ENCODE measurements at regions not wholly inside any gene's neighbourhood (a gene's known extent, or its start where the extent isn't known, plus 50 kb on each side); places are given as distances from the start of the nearest gene placed in this dataset.
A peak's percentile ranks its signal among the peaks of the same experiment; 100 is the strongest.

DNA sequence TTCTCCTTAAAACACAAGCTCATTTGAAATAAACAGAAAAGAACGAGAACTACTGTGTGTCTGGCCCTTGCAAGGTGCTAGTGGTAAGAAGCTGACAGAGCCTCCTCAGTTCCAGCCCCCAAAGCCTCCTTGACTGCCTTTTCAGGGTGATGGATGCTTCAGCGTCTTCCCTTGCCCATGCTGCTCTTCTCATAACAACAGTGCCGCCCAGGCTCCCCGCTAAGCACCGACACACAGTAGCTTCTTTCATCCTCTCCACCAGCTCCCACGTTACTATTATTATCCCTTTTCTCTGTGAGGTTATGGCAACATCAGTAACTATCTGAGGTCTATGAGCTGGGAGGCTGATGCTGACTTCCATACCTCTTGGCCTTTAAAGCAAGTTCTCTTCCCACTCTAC lies 418.6 kb downstream of the TSN start:
- no peak for DNase-seq (ENCODE audit: low spot score)

DNA sequence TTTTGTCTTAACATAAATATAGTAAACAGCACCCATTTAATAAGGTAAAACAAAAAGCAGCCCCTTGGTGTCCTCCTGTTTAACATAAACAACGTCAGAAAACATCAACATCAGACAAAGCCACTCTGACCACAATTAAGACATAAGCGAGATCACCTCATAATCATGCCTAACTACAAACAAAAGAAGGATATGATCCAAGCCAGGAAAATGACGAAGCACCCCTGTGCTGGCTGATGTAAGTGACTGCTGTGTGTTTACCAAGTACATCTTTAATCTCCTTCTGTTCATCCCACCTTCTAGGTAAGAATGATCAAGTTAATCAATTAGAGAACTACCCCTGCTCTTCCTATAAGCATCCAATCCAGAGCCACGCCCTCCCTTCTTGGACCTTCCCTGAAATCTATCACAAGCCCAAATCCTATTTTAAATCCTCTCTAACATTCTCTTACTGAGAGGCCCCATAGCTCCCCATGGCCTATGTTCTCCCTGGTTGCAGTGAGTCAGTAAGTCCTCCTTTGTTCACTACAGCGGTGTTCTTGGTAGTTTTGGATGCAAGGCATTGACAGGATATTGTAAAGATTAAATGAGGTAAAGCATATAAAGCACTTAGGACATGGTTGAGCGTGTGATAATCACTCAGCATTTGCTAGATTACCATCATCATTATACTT lies 424.2 kb downstream of the TSN start:
- DNase-seq (ENCODE audit: low spot score) = no peak

GRCh38 chr2:122180972-122181371 lies 425.5 kb downstream of the TSN start:
- DNase-seq (ENCODE audit: low spot score) = no peak

DNA sequence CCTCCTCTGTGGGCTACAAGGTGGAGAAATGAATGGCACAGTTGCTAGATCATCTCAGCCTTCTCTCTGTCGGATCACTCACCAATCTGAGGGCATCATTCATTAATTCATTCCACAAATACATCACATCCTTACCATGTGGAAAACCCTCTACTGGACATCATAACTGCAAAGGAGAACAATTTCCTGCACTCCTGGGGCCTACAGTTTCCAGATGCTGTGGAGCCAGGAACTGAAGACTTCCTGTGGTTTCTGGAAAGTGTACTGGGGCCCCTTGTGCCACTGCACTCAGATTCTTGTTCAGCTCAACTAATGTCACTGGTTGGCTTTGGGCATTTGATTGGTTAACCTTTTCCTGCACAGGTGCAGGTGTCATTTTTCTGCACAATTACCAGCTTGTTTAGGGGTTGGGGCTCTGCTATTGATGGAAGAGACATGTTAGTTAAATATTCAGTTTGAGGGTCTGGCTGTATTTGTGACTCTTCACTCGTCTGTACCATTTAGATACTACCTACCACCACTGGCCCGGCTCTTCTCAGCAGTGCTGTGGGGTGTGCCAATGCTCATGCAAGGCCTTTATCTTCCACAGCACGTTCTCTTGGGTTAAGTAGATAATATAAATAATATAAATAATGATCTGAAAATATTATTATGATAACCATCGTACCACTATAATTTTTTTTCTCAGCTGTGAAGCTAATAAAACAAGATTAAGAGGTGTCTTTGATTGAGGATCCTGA lies 427.3 kb downstream of the TSN start:
- no peak for DNase-seq (ENCODE audit: low spot score)

GRCh38 chr2:122183890-122184289 lies 428.4 kb downstream of the TSN start:
- DNase-seq (ENCODE audit: low spot score) = no peak

DNA sequence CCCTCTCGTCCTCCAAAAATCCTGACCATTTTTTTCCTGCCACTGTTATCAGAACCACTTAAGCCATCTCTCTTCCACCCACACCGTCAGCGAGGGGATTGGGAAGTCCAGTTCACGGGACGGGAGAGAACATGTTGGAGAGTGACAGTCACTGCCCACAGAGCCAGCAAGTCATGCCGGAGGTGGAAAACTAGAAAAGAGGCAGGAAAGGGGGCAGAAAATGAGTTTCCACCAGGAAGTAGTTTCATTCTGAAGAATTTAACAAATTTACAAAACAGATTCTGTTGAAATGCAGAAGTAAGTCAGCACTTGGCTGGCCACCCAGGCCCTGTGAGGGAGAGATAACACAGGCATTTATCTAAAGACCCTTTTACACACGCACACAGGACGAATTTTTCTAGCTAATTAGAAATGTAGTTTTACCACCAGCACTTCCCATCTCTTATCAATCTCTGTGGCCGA lies 431.3 kb downstream of the TSN start:
- DNase-seq (ENCODE audit: low spot score) = peak; percentile 48

DNA sequence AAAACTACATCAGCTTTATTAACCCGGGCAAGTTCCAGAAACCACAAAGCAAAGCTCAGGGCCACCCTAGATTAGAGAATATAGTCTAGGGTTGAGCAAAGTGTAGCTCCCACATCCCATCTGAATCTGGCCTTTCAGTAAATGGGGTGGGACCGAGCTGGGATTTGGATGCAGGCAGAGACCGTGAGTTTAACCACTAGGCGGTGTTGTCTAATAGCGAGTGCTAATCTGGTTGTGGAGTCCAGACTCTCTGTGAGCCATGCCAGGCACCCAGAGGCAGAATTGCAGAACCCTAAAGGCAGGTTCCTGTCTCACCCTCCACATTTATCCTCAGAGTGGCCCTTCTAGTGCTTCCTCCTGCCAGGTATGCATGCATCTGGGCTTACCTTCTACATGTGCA lies 435.9 kb downstream of the TSN start:
- peak; percentile 6 for DNase-seq (ENCODE audit: low spot score)

DNA sequence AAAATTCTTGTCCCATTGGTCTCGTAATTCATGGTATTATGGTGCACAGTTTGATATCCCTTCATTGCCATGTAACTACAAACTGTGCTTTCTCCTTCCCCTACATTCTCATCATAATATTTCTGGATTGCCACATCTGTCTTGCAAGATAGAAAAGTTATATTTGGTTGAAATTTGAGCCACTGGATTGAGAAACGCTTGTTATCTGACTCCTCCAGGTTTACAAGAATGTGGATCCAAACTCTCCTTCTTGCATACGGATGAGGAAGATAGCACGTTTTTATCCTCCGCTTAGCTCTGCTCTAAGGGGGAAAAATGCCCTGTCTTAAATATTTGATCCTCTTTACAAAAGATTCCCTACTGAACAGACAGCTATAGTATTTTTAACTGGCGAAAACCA lies 438.2 kb downstream of the TSN start:
- DNase-seq (ENCODE audit: low spot score) = peak; percentile 9

DNA sequence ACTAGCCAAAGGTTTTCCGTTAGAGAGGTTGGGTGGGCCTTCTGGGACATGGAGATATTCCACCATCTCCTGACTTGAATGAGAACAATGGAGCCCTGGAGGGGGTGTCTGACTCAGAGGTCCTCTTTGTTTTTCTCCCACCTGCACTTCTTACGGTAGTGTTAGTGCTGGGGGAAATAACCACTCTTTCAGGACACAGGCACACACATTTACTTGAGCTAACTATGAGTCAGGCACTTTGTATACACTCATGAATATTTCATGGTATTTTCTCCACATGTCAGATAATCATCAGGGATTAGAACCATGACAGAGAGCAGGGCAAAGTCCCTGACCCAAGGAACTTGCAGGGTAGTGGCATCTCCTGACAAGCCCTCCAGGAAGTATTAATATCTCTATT lies 439.1 kb downstream of the TSN start:
- no peak for DNase-seq (ENCODE audit: low spot score)

- no peak for DNase-seq (ENCODE audit: low spot score)
These were observed 448.1 kb downstream of the TSN start for GRCh38 chr2:122203523-122203922.

- DNase-seq (ENCODE audit: low spot score) = no peak
These were observed 450.2 kb downstream of the TSN start for GRCh38 chr2:122205641-122206040.

DNA sequence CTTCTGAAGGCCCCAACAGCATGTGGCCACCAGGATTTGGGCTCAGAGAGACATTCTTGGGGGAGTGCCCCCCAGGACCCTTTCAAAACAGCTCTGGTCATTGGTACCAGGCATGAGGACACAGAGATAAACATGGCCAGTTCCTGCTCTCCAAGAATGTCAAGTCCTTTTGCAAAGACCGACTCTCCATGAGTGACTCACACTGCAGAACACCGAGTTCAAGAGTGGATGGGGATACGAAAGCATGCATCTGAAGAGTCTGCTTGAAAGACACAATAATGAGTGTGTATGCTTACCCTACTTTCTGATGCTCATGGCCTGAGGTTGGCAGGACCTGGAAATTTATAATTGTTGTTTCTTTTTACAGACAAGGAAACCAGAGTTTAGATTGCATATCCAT lies 450.6 kb downstream of the TSN start:
- DNase-seq (ENCODE audit: low spot score) = no peak

- no peak for DNase-seq (ENCODE audit: low spot score)
These were observed 453.9 kb downstream of the TSN start for GRCh38 chr2:122209377-122209776.

DNA sequence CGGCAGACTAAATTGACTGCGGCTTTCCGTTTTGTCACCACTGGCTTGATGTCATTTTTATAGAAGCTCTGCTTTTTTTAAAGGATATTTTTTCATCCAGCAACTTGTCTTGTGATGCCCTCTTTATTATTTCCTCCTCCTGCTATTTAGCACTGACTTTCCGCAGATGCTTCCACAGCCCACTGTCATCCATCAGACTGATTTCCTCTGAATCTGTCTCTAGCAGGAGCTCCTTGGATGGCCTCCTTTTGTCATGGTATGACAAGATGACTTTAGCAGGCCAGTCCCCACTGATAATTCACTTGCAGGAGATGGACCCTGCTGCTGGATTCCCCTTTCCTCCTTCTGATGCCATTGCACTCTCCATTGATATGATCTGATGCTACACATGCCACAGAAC lies 454.6 kb downstream of the TSN start:
- DNase-seq (ENCODE audit: low spot score) = no peak

GRCh38 chr2:122210898-122211856 lies 455.7 kb downstream of the TSN start:
- no peak for DNase-seq (ENCODE audit: low spot score)

DNA sequence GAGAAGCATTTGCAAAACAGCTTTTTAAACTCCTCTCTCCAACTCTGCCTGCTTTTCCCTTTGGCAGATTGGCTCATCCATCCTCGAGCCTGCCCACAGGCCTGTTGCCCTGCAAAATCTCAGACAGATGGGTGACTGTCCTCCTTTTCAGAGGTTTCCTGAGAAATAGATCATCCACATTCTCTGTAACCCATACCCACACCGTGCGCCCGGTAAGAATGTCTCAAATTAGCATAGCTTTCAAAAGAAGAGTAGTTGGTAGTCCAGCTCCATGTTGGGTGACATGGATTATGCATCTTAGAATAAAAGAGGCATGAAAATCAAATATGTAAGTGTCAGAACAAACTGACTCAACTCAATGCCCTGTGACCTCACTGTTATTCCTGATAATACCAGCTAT lies 457.9 kb downstream of the TSN start:
- no peak for DNase-seq (ENCODE audit: low spot score)

- no peak for DNase-seq (ENCODE audit: low spot score)
These were observed 460.6 kb downstream of the TSN start for GRCh38 chr2:122216071-122216470.

- no peak for DNase-seq (ENCODE audit: low spot score)
These were observed 461.4 kb downstream of the TSN start for GRCh38 chr2:122216901-122217300.

GRCh38 chr2:122218596-122218995 lies 463.1 kb downstream of the TSN start:
- DNase-seq (ENCODE audit: low spot score) = no peak

GRCh38 chr2:122219504-122219903 lies 464.1 kb downstream of the TSN start:
- DNase-seq (ENCODE audit: low spot score) = no peak

GRCh38 chr2:122221665-122222064 lies 466.2 kb downstream of the TSN start:
- no peak for DNase-seq (ENCODE audit: low spot score)

DNA sequence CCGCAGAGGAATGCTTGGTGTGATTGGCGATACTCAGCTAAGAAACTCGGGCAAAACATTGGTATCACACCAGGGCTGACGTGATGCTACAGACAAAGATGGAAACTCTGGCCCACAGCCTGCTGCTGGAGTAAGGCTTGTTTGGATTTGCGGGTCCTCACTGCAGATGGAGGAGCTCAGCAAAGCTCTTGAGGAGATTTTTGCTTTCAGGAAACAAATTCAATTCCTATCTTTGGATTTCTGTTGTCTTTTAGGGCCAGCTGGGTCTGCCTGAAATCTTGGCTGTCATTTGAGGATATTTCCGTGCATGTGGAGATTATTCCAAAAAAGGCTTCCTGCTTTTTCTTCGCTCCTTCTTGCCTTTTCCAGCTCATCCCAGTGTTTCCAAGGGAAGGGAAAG lies 475.8 kb downstream of the TSN start:
- DNase-seq (ENCODE audit: low spot score) = no peak

GRCh38 chr2:122233372-122233771 lies 477.9 kb downstream of the TSN start:
- no peak for DNase-seq (ENCODE audit: low spot score)
